NCI-H146 treated with DMSO at 0.1 percent for 48 hours (cell line): ENCODE measurements at regions not wholly inside any gene's neighbourhood (a gene's known extent, or its start where the extent isn't known, plus 50 kb on each side); places are given as distances from the start of the nearest gene placed in this dataset.
A peak's percentile ranks its signal among the peaks of the same experiment; 100 is the strongest.

ENCODE experiments used
- DNase-seq: peaks from one replicate; lab custom pipeline; 2025; ENCODE audit not compliant: unreplicated experiment; lab: John Stamatoyannopoulos, UW

DNA sequence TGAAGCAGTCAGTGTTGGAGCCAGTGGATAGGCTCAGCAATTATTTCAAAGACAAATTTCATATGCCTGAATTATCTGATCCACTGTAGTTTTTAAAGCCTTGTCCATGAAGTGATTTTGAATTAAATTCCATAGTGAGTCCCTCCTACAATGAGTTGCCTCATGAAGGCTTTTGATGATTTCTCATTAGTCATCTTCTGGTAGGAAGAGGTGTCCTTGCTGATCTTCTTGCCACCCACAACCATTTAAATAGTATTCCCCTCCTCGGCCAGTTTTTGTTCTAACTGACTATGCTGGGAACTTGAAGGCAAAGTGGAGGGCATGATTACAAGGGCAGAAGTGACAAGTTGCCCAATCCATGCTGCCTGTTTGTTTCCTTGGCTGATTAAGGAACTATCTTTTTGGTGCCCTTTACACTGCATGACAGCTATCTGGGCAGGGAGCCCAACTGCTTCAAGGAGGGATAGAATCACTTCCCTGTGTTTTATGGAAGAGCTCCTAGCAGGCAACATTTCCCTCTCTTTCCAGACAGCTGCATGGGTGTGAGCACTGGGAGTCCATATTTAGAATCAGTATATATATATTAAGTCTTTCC lies 617.5 kb downstream of the ZPLD1 start:
- DNase-seq: no peak

DNA sequence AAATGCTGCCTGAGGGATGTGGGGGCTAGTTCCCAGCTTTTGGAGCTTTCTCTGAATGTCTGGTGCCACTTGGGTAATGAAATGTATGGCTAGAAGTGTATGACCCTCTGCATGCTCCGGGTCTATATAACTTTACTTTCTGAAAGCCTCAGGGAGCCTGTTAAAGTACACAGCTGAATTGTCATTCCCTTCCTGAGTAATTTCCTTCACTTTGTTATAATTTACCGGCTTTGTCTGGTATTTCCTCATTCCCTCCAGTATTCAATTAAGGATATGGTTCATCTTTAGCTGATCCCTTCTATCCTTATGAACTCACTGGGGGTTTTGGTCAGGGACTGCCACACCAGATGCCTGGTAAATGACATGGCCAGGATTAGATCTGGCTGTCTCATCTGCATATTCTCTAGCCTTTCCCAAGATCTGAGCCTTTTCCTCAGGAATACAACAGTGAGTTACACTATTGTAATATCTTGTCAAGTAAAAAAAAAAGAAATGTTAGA lies 620.3 kb downstream of the ZPLD1 start:
- no peak for DNase-seq

DNA sequence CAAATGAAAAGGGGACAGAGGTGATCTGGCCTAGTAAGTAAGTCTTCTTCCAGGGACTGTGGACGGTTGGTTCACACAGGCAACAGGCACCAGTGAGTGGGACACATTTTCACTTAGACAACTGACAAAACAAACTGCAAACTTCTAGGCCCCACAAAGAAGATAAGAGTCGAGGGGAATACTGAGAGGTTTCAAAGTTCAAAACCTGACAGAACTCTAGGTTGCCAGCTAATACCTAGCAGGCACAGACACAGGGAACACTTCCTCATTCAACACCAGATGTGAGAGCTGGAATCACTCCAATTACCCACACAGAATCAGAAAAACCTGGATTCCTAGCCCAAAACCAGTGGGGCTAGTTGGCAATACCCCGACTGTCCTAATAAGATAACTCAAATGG lies 621.7 kb downstream of the ZPLD1 start:
- DNase-seq: no peak

DNA sequence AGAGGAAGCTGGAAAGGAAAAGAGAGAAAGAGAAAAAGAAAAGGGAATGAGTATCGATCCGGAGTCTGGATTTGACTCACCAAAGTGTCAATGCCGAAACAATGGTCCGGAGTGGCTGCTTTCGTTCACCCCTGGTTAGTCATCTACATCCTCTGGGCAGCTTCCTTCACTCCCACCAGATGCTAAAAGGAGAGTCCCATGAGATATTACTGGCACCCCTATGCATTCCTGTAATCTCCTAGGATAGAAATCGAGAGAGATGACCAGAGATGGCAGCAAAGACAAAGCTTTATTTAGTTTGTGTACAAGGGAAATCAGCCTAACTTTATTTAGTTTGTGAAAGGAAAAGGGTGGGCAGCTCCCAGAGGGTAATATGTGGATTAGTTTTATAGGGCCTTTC lies 622.2 kb downstream of the ZPLD1 start:
- DNase-seq: no peak

DNA sequence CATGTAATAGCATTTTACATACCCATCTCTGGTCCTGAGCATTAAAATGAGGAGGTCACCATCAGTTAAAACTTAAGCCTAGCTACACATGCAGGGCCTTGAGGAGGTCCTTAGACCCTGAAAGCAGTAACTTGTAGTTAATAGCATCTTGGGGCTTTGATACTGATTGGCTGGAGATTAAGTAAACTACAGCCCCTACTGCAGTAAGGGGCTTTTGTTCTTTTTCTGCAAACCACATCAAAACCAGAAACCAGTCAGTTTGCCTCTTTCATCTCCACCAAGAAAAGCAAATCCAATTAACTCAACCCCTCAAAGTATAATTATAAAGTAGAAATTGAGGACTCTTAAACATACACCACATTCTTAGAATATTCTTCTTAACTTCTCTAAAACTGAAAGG lies 622.7 kb downstream of the ZPLD1 start:
- no peak for DNase-seq

DNA sequence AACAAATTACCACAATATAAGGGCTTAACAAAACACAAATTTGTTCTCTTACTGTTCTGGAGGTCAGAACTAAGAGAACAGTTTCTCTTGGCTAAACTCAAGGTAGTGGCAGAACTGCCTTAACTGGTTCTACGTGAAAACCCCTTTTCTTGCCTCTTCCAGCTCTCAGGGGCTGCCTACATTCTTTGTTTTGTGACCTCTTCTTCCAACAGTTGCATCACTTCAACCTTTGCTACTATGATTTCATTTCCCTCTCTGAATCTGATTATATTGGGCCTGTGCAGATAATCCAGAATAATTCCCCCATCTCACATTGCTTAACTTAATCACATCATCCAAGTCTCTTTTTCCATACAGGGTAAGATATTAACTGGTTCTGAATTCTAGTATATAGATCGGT lies 624.6 kb downstream of the ZPLD1 start:
- no peak for DNase-seq

DNA sequence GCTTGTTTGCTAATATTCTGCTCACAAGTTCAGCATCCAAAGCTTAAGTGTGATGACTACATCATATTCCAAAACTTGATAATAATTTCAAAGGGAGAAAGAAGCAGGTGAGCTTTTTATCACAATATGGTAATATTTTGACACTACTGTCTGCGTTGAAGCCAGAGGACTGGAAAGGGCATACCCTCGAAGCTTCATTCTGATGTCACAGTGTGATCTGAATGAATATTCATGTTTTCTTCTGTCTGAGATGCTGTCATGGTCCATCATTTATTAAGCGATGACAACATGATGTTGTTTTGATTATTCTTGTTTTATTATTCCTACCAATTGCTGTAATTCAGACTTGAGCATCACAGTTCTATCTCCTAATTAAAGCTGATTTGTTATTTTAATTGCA lies 625.4 kb downstream of the ZPLD1 start:
- no peak for DNase-seq

DNA sequence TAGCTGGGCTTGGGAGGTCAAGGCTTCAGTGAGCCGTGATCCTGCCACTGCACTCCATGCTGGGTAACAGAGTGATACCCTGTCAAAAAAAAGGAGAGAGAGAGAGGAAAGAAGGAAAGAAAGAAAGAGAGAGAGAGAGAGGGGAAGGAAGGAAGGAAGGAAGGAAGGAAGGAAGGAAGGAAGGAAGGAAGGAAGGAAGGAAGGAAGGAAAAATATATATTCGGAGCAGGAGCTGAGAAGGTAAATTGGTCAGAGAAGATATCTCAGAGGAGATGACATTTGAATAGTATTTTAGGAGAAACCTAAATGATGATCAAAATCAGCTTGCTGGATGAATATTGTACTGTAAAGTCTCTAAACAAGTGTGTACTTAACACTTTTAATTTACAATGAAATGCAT lies 633.1 kb downstream of the ZPLD1 start:
- DNase-seq: no peak

DNA sequence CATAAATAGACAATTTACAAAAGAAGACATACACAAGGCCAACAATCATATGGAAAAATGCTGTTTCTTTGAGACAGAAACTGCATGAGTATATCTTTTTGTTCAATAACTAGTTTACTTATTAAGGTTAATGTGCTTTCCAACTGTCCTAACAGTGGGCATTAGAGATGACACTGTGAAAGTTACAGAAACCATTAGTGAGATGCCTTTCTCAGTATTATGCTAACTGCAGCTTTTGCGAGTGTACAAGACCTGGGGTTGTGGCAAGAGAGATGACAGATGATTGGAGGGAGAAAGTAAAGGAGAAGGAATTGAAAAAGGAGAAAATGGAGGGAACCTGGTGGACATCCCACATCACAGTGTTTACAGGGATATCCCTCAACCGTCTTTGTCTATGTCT lies 640.5 kb downstream of the ZPLD1 start:
- no peak for DNase-seq

DNA sequence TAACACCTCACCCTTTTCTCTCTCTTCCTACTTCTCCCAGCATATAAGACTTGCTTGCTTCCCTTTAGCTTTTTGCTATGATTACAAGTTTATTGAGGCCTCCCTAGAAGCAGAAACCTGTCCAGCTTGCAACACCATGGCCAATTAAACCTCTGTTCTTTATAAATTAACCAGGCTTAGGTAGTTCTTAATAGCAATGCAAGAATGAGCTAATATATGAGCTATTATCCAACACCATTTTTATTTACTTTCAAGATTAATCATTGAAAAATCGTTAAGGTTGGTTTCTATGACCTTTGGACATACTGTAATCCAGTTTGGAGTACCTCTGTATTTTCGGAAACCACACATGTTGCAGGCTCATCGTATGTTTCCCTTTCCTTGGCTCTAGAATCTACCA lies 643.1 kb downstream of the ZPLD1 start:
- no peak for DNase-seq

DNA sequence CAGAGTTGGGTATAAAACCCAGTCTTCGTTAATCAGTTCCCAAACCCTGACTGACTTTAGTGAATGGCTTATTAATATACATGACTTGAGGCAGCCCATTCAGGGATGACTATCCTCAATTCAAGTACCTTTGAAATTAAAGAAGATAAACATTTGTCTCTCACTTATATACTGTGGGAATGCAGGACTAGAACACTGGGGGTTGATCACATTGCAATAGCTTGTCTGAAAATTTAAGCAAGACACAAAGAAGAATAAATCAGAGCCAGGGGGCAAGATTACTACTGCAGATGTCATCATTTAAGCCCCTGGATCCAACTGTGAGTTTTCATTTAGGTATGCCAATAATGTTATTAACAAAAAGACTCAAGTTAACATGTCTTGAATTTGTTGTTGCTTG lies 647.7 kb downstream of the ZPLD1 start:
- no peak for DNase-seq

DNA sequence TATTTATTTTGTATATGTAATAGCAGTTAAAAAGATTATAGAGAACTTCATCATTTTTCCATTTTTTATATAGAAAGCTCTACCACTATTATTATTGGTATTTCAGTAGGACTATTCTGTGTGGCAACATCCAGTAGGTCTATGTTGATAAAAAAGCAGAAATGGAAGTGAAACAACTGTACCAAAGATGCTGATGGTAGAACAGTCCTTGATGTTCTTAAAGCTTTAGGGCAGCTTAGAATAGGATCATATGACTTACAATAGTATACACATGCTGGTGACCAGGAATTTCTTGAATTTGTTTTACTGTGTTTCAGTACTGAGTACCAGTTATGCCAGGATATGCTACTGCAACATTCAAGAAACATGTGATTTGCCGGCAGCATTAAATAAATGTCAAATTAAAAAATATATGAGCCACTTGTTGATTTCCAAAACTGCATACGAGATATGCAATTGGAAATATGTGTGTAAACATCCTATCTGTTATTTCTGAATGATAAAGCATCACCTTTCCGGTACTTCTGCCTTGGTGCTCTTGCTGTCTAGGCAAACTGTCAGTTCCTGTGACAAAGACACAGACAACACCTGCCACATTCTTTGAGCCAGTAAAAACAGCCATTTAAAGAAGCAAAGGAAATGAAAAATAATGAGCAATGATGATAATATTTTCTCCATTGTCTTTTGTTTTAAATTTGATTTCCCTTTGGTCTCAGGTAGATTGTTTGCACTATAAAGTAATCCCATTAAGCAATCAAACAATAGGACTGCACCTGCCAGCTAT lies 649.2 kb downstream of the ZPLD1 start:
- peak; percentile 48 for DNase-seq

DNA sequence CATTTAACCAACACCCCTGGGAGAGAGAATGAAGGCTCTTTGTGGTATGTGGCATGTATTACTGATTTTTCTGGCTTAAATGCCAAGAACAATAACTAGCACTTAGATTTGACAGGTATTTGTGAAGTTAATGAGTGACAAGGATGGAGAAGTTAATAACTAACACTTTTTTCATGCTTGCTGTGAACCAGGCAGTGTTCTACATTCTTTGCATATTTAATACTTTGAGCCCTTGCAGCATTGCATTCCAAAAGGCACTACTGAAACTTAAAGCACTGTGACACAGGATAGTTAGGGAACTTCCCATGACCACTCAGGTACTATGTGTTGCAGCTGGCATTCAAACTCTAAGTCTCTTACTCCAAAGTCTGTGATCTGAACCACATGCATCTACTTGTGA lies 650.6 kb downstream of the ZPLD1 start:
- DNase-seq: no peak

DNA sequence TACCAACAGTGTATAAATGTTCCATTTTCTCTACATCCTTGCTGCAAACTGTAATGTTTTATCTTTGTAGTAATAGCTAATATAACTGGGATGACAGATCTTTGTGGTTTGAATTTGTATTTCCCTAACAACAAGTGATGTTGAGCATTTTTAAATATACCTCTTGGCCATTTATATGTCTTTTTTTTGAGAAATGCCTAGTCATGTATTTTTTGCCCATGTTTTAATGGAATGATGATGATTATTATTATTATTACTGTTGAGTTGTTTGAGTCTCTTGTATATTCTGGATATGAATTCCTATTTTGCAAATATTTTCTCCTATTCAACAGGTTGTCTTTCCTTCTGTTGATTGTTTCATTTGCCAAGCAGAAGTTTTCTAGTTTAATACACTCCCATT lies 654.9 kb downstream of the ZPLD1 start:
- no peak for DNase-seq

DNA sequence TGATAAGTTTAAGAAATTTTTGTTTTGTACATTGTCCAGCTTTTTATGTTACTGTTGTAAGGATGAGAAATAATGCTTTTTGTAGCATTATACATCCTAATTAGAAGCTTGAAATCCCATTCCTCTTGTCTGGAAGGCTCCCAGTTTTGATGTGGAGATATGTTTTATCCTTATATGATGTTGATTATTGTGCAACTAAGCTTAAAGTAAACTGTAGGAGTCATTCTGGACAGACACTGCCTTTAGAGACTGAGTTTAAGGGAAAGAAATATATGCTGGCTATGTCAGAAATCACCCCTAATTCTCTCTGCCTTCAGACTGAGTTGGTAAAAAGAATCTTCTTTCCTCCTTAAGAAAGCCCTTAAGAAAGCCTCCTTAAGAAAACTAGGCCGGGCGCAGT lies 670.4 kb downstream of the ZPLD1 start:
- DNase-seq: no peak

DNA sequence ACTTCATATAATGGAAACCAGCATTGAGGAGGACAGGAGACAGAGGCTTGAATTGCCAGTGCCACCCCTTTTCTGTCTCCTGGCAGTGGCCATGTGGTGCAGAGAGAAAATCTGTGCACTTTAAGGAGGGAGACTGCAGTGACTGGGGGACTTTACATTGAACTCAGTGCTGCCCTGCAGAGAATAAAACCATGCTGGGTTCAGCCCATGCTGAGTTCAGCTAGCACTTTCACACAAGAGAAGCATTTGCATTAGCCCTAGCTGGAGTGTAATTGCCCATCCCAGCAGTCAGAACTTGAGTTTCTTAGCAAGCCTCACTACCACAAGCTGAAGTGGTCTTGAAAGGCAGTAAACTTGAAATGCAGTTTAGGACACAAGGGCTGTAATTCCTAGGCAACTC lies 677.5 kb downstream of the ZPLD1 start:
- no peak for DNase-seq

DNA sequence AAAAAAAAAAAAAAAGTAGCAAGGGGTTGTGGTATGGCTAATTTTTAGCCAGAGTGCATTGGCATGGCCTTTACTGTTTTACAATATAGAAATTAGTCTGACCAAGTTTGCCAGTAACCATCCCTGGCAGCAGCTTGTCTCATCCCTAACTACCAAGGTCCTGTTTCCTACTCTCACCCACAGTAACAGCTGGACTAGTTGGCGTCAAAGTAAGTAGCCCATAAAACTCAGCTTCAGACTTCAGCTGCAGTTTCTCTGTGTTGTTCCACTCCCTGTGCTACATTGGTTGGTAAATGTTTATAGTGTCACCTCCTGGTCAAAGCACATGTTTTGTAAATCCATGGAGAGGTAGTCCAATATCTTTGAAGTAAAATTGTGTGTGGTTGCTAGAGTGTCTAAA lies 691.3 kb downstream of the ZPLD1 start:
- DNase-seq: no peak

DNA sequence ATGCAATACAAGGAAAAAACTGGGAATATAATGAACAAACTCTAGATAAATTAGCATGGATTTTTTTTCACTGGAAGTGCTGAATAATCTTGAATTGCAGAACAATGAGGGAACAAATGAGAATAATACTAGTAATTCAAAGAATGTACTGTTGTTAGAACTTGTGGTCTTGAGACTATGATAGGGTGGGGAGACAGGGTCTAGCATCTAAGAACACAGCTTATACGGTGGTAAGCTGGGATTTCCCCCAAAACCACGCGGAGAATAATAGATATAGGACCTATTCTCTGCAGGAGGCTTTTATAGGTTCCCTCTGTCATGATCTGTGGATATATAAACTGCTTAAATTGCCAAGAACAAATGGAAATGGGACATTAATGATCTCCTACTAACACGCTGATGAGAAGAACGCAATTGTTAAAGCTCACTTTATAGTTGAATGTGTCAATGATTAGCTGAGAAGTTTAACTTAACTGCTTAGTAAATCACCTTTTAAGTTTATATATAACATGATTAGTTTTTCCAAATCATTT lies 692.3 kb downstream of the ZPLD1 start:
- no peak for DNase-seq

DNA sequence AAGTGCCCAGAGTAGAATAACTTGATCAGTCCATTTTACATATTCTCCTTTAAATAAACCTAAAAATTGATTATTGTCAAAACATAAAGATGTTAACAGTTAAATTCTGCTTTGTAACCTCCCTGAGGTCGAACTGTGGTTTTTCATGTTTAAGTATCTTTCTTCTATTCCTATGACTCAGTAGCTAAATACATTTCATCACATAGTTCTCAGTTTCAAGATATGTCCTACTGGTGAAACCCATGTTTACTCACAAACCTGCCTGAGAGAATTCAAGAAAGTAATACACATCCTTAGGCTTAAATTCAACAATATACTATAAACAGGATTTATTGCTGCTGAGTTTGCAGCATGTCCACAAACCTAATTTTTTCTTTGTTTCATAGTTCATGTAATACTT lies 692.9 kb downstream of the ZPLD1 start:
- DNase-seq: no peak

DNA sequence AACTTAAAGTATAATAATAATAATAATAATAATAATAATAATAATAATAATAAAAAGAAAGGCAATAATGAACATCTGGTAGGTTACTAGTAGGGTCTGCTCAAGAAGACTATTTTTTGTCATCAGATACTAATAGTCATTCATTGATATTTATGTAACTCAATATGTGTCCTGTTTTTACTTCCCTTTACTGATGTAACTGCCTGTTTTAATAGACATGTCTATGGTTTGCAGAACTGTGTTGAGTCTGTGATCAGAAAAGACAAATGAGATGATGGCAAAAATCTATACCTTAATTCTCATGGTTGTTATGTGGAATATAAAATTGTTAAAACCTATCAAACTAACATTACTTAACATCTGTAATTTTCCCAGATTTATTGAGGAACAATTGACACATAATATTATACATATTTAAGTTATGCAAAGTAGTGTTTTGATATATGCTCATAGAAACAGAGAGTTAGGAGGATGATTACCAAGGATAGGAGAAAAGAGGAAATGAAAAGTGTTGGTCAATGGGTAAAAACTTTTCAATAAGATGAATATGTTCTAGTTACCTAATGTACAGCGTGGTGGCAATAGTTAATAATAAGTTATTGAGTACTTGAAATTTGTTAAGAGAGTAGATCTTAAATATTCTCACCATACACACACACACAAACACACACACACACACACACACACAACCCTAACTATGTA lies 699.4 kb downstream of the ZPLD1 start:
- no peak for DNase-seq

DNA sequence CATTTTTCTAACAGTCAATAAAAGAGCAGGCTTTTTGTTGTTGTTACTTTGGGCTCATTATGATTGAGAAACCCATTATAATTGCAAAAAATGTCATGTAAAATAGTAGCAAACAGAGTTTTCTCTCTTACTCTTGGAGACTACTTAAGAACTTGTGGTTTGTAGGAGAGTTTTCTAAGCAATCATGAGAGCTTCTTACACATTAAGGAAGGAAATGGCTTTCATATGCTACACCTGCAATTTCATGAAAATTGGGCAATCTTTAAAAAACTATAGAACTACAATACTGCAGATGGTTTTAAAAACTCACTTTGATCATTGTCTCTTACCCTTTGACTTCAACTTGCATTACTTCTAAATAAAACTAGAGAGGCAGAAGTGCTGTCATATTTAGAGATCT lies 701.8 kb downstream of the ZPLD1 start:
- DNase-seq: no peak

DNA sequence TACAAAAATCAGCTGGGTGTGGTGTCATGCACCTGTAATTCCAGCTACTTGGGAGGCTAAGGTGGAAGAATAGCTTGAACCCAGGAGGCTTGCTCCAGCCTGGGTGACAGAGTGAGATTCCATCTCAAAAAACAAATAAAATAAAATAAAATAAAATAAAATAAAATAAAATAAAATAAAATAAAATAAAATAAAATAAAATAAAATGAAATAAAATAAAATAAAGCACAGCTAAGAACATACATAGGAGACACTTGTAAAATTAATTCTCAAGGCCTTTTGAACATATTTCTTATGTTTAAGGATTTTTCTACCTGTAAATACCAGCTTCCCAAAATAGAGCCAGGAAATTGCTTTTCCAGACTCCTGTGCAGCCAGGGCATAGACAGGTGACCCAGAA lies 703.0 kb downstream of the ZPLD1 start:
- no peak for DNase-seq
